Ishikawa (cell line): ENCODE measurements at regions not wholly inside any gene's neighbourhood (a gene's known extent, or its start where the extent isn't known, plus 50 kb on each side); places are given as distances from the start of the nearest gene placed in this dataset.

ENCODE experiments used
- CEBPB ChIP-seq: IDR thresholded peaks from 2 replicates; pipeline ENCODE4 v1.6.1; 2012
- CREB1 ChIP-seq: IDR thresholded peaks from 2 replicates; pipeline ENCODE4 v1.6.1; 2012; ENCODE audit warnings: low read depth
- EGR1 ChIP-seq: IDR thresholded peaks from 2 replicates; pipeline ENCODE4 v1.6.1; 2012
- EP300 ChIP-seq: IDR thresholded peaks from 2 replicates; pipeline ENCODE4 v1.6.1; 2012; ENCODE audit warnings: borderline replicate concordance
- FOXM1 ChIP-seq: IDR thresholded peaks from 2 replicates; pipeline ENCODE4 v1.6.1; 2012; ENCODE audit warnings: low read depth, borderline replicate concordance
- NFIC ChIP-seq: IDR thresholded peaks from 2 replicates; pipeline ENCODE4 v1.6.1; 2012
- RAD21 ChIP-seq: IDR thresholded peaks from 2 replicates; pipeline ENCODE4 v1.6.1; 2012; ENCODE audit warnings: low read depth
- TAF1 ChIP-seq: IDR thresholded peaks from 2 replicates; pipeline ENCODE4 v1.6.1; 2012; ENCODE audit warnings: low read depth, mild to moderate bottlenecking
- TCF12 ChIP-seq: IDR thresholded peaks from 2 replicates; pipeline ENCODE4 v1.6.1; 2012; ENCODE audit warnings: low read depth
- TEAD4 ChIP-seq: IDR thresholded peaks from 2 replicates; pipeline ENCODE4 v1.6.1; 2012
- YY1 ChIP-seq: IDR thresholded peaks from 2 replicates; pipeline ENCODE4 v1.6.1; 2012; ENCODE audit warnings: low read depth
- ZBTB7A ChIP-seq: IDR thresholded peaks from 2 replicates; pipeline ENCODE4 v1.6.1; 2012; ENCODE audit warnings: low read depth
- TF ChIP-seq, protein P1 (sequence below): IDR thresholded peaks from 2 replicates; pipeline ENCODE4 v1.6.1; 2012; ENCODE audit warnings: low read depth, mild to moderate bottlenecking
- TF ChIP-seq, protein P2 (sequence below): IDR thresholded peaks from 2 replicates; pipeline ENCODE4 v1.6.1; 2012
- TF ChIP-seq, protein P3 (sequence below): IDR thresholded peaks from 2 replicates; pipeline ENCODE4 v1.6.1; 2012

DNA sequence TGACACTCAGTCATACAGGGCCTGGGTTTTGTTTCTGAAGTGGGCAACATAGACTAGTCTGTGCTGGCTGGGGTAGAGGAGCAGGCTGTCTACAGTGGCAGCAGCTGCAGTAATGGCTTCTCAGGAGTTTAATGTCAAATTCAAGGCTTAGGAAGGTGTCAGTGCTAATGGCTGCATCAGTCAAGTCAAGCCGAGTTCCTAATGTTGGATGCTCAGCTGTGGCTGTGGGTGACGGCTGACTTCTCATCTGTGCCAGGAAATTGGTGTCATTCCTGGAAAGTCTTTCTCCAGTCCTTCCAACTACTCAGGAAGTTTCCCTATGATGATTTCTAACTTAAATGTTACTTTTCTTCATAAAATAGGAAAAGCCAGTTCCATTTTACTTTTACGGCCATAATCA, 468.1 kb upstream of the IGFBP3 start:
- TF ChIP-seq, protein P1, sequence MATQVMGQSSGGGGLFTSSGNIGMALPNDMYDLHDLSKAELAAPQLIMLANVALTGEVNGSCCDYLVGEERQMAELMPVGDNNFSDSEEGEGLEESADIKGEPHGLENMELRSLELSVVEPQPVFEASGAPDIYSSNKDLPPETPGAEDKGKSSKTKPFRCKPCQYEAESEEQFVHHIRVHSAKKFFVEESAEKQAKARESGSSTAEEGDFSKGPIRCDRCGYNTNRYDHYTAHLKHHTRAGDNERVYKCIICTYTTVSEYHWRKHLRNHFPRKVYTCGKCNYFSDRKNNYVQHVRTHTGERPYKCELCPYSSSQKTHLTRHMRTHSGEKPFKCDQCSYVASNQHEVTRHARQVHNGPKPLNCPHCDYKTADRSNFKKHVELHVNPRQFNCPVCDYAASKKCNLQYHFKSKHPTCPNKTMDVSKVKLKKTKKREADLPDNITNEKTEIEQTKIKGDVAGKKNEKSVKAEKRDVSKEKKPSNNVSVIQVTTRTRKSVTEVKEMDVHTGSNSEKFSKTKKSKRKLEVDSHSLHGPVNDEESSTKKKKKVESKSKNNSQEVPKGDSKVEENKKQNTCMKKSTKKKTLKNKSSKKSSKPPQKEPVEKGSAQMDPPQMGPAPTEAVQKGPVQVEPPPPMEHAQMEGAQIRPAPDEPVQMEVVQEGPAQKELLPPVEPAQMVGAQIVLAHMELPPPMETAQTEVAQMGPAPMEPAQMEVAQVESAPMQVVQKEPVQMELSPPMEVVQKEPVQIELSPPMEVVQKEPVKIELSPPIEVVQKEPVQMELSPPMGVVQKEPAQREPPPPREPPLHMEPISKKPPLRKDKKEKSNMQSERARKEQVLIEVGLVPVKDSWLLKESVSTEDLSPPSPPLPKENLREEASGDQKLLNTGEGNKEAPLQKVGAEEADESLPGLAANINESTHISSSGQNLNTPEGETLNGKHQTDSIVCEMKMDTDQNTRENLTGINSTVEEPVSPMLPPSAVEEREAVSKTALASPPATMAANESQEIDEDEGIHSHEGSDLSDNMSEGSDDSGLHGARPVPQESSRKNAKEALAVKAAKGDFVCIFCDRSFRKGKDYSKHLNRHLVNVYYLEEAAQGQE = no peak
- no peak for TF ChIP-seq TAF1

DNA sequence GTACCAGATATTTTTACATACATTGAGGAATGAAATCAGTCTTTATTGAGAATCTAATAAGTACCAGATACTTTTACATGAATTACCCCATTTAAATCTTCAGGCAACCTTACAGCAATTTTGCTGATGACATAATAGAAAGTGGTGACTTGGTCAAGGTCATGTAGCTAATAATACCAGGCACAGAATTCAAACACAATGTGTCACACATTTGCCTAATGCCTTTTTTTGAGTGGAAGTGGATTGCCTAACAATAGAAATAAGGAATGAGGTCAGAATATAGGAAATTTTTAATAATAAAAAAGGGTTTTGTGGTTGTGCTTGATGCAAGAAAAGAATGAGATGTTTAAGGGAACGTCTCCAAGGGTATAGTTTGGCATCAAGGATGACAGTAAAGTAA, 466.6 kb upstream of the IGFBP3 start:
- TF ChIP-seq, protein P1 = no peak
- TF ChIP-seq YY1 = no peak
- no peak for TF ChIP-seq CEBPB
- no peak for TF ChIP-seq NFIC
- TF ChIP-seq TEAD4 = no peak
- TF ChIP-seq, protein P2, sequence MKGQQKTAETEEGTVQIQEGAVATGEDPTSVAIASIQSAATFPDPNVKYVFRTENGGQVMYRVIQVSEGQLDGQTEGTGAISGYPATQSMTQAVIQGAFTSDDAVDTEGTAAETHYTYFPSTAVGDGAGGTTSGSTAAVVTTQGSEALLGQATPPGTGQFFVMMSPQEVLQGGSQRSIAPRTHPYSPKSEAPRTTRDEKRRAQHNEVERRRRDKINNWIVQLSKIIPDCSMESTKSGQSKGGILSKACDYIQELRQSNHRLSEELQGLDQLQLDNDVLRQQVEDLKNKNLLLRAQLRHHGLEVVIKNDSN = no peak
- no peak for TF ChIP-seq FOXM1
- no peak for TF ChIP-seq EGR1
- no peak for TF ChIP-seq RAD21
- TF ChIP-seq, protein P3, sequence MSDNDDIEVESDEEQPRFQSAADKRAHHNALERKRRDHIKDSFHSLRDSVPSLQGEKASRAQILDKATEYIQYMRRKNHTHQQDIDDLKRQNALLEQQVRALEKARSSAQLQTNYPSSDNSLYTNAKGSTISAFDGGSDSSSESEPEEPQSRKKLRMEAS = no peak
- no peak for TF ChIP-seq CREB1
- no peak for TF ChIP-seq TCF12
- TF ChIP-seq ZBTB7A = no peak
- TF ChIP-seq TAF1 = no peak
- TF ChIP-seq EP300 = no peak

DNA sequence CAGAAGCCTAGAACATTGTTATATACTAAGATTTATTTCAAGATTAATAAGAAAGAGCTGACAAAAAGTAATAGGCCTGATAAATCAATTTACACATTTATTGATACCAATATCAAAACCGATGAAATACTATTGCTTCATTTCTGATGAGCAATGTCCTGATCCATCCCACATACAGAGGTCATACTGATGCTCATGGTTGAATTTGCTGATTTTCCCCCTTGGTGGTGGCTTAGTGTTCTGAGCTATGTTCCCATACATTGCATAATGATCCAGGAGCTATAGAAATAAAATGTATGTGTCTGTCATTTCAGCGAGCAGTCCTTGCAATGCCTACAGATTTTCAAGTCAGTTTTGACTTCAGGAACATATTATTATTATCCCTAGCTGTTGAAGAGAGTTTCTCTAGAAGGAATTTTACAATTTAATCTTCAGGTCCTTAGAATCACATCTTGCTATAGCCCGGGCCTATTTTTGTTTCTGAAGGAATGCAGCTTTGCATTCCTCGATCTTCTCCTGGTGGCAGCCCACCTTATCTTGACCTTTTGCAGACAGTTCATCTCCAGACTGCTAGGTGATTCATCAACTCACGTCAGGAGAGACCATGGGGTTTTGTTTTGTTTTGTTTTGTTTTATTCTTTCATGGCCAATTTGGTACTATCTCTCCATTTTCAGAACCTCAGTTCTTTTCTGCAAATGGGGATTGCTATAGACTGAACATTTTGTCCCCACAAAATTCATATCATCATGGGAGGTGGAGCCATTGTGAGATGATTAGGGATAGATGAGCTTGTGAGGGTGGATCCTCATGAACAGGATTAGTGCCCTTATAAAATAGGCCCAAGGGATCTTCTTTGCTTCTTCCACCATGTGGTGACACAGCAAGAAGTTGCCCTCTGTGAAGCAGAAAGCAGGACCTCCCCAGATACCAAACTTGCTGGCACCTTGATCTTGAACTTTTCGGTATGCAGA, 465.6 kb upstream of the IGFBP3 start:
- TF ChIP-seq EGR1 = no peak
- TF ChIP-seq, protein P3 = no peak
- no peak for TF ChIP-seq NFIC
- no peak for TF ChIP-seq RAD21
- no peak for TF ChIP-seq CEBPB
- TF ChIP-seq EP300 = no peak
- TF ChIP-seq, protein P1 = no peak
- TF ChIP-seq, protein P2 = no peak
- no peak for TF ChIP-seq YY1
- TF ChIP-seq CREB1 = no peak
- TF ChIP-seq TAF1 = no peak
- no peak for TF ChIP-seq TCF12
- TF ChIP-seq TEAD4 = no peak
- no peak for TF ChIP-seq FOXM1
- TF ChIP-seq ZBTB7A = no peak

DNA sequence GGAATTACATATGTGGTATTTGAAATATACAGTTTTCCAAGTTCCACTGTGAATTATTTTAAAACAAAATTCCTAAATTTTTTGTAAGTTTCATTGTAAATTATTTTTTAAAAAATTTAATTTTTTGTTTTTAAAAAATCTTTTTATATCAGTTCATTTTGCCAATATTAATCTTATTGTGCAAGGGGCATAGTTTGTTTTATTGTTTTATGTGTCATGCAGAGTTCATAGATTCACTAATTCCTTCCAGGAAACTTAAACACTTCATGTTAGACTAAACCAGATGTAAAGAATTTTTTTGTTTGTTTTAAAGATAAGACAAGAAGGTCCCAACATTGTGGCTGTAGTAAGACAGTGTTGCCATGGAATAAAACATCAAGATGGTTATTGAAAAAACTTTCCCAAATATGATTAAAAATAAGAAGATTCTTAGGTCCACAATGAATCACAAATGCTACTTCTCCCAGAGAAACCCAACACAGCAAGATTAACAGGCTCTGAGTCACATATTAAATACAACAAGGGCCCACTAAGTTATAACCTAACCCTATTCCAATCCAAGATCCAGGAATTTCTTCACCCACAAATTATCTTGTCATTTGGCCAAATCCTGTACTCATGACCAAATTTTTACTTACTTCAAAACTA, 464.7 kb upstream of the IGFBP3 start:
- no peak for TF ChIP-seq TAF1
- TF ChIP-seq YY1 = no peak
- TF ChIP-seq FOXM1 = no peak
- no peak for TF ChIP-seq NFIC
- TF ChIP-seq RAD21 = no peak
- no peak for TF ChIP-seq CEBPB
- TF ChIP-seq EGR1 = no peak
- no peak for TF ChIP-seq EP300
- no peak for TF ChIP-seq TCF12
- TF ChIP-seq, protein P2 = no peak
- no peak for TF ChIP-seq ZBTB7A
- no peak for TF ChIP-seq CREB1
- TF ChIP-seq, protein P3 = no peak
- TF ChIP-seq, protein P1 = no peak
- no peak for TF ChIP-seq TEAD4
